ENCODE measurements at regions not wholly inside any gene's neighbourhood (a gene's known extent, or its start where the extent isn't known, plus 50 kb on each side); places are given as distances from the start of the nearest gene placed in this dataset.
A peak's percentile ranks its signal among the peaks of the same experiment; 100 is the strongest.

DNA sequence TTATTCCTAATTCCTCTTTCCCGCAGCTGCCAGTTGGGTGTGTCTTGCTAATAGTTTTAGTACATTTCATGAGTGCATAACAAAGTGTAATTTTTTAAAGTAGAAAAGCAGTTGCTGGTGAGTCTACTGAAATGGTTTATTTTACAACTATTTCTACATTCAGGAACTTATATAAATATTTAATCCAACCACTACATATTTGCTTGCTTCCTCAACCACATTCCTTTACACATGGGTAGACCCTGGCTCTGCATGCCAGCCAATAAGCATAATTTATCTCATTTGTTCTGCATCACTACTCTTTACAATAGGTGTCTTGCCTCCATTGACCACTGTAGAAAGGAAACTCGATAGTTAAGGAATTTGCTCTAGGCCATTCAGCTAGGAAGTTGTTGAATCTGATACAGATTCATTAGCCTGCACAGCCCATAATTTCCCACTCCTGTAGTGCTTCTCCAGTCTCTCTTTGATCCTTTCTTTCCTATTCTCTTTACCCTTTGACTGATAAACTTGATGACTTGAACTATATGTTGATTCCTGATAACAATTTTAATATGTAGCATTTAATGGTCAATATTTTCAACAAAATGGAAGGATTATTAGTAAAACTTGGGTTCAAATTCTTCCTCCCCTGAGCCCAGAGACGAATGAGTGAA is 342.5 kb upstream of the ACTBL2 start:
- DNase-seq, result no peak

DNA sequence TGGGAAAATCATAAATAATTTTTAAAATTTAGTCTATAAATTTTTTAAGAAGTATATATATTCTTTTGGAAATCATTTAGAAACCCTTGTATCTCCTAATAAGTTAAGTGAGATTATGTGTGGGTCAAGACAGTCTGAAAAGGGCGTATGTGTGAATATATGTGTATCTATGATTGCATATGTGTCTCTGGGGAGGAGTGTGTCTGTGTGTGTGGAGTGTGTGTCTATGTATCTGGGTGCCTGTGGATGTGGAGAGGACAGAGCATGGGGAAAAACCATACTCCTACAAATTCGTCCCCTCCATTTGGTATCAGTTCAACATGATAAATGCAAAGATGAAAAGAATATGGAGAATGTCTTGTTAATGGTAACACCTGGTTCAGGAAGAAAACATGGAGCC is 342.0 kb upstream of the ACTBL2 start:
- no peak for DNase-seq

DNA sequence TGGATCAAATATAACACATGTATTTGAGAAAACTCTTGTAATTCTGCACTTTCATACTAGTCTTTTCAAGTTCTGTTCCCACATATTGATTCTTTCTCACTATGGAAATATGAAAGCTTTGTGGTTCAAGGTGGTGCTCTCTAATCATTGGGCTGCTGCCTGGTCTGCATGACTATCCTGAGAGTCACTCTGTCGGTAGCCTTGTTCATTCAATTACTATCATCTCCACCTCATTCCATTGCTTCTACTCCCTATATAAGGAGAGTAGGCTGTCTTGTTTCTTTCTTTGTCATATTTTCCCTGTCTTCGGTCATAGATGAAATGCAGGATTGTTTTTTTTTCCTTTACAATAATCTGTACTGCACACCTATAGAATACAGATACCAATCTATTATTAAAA is 341.4 kb upstream of the ACTBL2 start:
- no peak for DNase-seq

DNA sequence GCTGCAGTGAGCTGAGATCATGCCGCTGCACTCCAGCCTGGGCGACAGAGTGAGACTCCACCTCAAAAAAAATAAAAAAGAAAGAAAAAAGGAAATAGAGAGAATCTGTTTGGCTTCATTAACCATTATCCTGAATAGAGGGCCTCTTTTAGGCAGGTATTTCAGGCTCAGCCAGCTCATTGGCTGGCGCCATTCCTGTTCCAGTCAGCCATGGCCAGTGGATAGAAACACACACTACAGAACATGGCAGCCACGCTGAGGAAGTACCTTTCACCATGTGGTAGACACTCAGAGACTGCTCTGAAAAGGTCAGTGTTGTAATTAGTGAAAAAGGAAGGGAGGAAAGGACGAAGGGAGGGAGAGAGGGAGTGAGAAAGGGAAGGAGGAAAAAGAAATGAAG is 340.0 kb upstream of the ACTBL2 start:
- no peak for DNase-seq

DNA sequence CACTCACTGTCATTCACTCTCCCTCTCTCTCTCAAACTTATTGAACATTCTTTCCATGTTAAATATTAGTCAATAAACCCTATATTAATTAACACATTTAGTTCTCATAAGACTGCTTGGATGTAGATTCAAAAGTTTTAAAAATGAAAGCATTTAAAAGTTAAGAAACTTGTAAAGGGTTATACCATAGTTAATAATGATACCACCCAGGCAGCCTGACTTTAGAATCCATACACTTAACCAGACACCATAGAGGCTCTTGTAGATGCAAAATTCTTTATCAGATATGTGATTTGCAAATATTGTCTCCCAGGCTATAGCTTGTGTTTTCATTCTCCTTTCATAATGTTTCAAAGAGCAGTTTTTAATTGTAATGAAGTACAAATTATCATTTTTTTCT is 335.8 kb upstream of the ACTBL2 start:
- DNase-seq, result no peak

DNA sequence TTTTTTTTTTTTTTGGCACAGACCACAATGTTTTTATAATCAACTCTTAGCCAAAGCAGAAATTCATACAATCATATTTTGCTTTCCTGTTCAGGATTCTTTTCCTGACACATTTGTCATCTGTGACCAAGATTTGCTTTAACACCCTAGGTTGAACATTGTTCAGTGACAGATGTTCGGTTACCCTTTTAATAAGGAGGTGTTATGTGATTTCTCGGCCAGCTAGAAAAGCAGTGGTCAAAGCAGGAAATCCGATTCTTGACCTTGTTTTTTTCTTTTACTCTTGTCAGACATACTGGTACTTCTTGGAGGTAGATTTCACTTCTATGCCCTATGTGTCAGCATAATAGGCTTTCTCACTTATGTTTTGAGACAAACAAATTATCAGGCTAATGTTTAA is 335.3 kb upstream of the ACTBL2 start:
- no peak for DNase-seq

DNA sequence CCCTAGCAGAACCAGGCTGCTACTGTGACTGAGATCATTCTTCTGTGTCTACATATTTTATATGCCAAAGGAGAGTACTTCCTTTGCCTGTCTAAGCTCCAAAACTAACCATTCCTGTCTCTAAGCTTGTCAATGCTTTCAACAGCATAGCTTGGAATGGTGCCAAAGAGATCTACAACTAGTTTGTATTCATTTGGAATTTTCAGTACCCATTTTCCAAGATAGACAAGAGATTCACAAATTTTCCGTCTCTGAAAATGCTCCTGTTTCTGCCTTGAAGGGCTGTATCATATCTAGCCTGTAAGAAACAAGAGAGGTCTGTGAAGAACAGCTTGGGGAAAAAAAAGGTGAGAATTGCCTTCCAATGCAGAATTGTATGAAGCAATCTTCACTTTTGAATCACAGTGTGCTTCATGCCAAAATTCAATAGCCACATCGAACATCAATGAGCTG is 334.4 kb upstream of the ACTBL2 start:
- DNase-seq, result no peak

DNA sequence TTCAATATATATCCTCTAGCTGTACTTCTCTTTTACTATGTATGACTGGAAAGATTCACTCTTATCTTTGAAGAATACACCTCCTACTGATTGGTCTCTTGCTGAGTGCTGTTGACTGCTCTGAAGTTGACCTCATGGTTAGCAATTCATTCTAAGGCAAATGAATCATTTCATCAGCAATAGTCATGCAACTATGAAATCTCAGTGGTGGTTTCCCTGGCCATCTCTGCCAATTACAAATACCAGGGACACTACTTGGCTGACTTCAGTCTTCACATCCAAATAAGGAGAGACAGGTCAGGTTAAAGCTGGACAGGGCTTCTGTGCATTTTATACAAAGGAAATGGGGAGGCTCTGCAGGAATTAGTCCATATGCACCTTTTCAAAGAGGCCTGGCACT is 333.5 kb upstream of the ACTBL2 start:
- DNase-seq, result no peak

DNA sequence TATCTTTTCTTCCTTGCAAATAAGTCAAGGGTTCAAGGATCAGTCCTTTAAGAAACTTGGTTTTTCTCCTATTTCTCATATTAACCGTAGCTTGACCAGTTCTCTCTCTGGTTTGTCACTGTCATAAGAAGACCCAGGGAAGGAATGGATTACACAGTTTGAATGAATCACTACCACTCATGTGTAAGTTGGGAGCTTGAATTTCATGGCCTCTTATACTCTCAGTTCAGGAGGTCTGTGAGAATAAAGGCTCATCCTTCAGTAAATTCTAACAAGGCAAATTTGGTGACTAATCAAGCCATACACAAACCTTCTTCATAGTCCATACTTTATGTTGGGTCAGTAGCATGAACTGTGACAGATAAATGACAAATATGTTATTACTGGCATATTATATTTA is 323.1 kb upstream of the ACTBL2 start:
- no peak for DNase-seq

DNA sequence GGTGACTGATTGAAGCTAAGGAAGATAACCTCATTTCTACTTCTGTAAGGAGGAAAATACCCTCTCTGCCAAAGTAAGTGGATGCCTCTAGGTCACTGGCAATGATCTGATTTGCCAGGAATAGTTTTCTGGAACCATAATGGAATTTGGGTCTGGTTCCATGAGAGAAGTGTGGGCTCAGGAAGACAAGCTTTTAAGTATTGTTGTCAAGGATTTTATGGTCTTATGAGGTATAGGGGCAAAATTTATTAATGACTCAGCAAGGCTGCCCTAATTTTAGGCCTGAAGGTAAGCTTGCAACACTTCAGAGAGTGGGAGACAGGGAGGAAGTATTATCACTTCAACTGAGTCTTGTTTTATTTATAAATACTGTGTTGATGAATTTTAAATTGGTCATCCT is 322.6 kb upstream of the ACTBL2 start:
- no peak for DNase-seq

DNA sequence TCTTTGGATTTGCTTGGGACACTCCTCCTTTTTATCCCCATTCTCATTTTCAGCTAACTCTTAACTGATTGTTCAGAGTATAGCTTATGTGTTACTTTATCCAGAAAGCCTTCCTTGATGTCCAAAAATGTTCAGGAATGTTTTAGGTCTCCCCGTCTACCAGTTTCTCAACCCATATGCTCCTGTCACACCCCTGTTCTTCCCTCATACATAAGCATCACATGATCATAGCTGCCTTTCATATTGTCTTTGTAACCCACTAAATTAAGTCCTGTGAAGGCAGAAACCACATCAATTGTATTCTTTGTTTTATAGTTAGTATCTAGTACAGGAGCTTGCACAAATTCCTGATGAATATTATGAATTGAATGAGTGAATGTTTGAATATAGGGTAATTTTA is 321.9 kb upstream of the ACTBL2 start:
- no peak for DNase-seq

DNA sequence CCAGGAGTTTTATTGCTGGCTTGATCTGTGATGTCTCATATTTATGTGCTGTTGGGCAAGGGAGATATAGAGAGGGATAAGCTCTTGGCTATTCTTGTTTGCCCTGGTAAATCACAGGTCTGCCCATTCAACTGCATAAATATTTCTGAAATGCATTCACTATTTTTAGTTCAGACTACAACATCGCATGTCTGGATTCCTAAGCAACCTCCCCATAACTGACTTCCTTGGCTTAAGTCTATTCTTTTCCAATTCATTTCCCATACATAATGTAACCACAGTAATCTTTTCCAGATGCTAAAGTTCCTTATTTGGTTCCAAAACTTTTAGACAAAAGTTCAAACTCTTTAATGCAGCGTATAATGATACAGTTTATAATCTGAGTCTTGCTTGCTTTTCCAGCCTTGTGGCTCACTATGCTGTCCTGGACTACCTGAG is 321.4 kb upstream of the ACTBL2 start:
- no peak for DNase-seq

DNA sequence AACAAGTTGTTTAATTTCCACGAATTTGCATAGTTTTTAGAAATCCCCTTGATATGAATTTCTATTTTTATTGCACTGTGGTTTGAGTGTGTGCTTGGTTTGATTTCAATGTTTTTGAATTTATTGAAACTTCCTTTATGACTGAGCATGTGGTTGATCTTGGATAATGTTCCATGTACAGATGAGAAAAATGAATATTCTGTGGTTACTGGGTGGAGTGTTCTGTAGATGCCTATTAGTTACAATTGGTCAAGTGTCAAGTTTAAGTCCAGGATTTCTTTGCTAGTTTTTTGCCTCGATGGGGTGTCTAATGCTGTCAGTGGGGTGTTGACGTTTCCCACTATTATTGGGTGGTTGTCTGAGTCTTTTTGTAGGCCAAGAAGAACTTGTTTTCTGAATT is 319.5 kb upstream of the ACTBL2 start:
- no peak for DNase-seq

DNA sequence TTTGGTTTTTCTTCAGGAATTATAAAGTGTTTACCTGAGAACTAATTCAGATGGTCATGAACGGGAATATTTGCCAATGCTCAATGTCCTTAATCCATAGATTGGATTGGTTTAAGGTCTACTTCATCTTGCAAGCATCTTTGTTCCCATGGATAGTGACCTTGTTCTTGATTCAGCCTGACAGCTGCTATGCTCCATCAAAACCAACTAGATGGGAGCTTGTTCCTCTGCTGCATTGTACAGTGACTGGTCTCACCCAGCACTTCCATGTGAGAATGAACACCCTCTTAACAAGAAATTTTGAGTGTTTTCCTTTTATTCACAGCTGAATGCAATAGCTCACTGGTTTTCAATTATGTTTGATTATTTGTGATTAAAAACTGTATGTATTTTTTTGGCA is 312.6 kb upstream of the ACTBL2 start:
- DNase-seq, result no peak

DNA sequence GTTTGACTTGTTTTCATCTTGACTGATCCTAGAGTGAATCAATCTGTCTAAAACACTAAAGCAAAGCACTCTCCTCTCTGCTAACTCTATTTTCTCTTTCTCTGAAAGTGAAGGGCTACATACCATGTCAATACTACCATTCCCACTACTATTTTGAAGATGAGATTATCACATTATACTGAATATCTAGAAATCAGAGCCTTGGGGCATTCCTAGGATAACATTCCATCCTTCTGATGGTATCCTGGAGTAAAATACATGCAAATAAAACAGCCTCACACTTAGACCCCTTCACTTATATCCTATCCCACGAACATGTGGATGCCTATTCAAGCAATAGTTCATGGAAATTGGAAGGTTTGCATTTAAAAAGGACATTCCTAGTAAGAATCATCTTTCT is 309.3 kb upstream of the ACTBL2 start:
- no peak for DNase-seq

DNA sequence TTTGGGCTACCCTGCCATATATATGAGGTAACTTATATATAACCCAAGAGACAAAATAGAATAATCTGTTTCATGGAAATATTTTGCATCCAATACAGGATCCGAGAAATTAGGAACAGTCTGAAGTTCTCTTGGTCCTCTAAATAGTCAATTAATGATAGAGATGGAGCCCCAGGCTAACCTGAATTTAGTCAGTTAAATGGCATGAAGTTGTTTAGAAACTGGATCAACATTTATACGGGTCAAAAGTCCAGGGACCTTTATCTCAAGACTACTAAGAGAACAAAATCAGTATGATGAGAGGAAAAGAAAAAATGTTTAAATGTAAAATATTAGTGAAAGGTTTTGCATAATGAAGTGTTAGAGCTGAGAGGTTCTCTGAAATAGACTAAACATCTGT is 303.3 kb upstream of the ACTBL2 start:
- DNase-seq, result no peak

DNA sequence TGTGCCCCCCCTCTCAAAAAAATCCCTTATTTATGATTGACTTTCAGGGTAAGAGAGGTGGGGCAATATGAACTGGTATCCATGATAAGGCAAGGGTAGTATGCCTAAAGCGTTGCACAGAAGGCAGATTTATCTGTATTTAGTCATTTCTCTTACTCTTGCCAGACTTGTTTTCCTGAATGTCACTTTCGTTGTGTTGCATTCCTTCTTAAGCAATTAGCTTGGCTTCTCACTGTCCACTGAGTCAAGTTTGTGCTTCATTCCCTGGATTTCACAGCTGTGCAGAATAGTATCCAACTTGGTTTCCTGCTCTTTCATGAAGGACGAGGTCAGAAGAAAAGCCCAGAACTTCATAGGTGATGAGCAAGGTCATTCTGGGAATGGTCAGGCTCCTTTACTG is 301.5 kb upstream of the ACTBL2 start:
- DNase-seq, result no peak

DNA sequence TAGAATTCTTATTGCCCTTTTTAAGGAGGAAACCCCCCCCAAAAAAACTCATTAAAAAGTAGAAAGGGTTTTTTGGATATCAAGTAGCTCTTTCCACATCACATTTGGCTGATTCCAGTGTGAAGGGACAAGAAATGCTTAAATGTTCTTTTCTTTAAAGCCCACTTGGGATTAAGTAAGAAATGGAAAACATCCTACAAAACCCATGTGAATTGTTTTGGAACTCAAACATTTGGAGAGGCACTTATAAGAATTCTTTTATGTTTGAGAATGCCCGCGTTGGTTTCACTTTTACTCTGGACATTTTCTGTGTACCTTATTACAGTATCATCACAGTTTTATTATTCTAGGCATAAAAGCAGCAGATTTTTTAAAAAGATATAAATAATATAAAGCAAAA is 301.1 kb upstream of the ACTBL2 start:
- DNase-seq, result no peak

DNA sequence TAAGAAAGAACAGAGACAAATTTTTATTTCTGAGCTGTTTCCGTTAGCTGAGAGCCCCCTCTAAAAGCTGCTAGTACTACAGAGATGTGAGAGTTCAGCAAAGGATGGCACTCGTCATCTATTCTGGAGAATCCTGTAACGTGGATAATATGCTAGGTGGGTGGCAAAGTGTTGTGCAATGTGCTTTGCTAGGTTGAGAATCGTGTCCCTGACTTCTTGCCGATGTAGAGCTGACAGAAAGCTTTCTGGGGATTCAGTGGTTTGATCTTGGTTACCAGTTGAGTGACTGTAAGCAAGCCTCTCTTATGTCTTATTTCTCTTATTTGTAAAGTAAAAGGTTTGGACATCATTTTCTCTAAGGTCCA is 298.3 kb upstream of the ACTBL2 start:
- no peak for DNase-seq

DNA sequence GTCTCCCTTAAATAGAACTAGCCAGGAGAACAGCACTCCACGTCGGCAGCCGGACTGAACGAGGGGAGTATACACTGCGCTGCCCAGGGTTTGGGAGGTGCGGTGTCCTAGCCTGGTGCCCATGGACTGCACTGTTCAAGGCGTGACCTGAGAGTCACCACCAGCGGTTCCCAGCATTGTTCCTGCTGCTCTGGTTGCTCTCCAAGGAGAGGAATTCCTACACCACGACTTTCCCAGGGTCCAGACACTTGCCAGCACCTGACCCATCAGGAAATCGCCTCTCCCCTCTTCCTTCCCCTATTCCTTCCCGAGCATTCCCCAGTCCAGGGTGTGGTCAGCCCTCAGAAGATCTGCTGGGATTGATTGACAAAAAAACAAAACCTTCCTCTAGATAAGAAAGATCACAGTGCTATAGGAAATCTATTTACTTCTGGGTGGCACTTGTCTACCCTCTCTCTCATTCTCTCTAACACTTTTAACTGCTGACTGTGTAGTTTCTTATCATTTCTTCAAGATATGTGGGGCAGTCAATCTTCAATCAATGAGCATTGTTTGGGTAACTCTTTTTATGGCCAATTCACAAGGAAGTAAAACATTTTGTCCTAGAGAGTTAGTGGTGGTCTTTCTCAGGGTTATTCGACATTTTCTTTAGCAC is 297.8 kb upstream of the ACTBL2 start:
- no peak for DNase-seq

DNA sequence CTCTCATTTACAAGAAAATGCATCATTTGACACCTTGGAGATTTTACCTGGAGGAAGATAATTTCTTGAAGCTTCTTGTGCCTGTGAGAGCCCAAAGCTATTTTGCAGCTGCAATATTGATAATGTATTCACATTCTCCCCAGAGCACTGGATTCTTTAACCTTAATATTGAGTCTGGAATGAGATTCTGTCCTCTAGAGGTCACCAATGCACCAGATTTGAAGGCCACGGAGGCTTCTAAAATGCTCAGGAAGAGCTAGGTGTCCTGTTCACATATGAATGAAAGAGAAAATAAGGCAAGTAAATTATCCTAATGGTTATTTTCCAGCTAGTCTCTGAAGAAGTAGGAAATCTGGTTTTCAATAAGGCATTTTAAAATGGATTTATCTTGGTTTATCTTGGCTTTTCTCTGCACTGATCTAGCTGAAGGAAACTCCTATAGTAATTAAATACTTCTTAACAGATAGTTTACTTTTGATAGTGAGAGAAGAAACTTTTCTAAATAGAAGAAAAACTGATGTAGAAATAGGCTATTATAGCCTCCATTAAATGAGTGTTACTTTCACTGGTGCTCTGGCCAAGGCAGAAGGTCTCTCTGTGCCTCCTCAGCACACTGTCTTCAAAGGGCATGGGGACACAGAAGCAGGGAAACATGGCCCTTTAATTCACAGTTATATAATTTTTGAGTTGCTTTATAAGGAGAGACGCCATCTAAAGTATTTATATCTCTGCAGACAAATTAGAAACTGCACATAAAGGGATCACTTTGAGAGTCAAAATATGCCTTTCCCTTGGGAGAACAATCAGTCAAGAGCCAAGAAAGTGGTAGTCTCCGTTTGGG is 297.0 kb upstream of the ACTBL2 start:
- peak; percentile 20 to 60 for DNase-seq

DNA sequence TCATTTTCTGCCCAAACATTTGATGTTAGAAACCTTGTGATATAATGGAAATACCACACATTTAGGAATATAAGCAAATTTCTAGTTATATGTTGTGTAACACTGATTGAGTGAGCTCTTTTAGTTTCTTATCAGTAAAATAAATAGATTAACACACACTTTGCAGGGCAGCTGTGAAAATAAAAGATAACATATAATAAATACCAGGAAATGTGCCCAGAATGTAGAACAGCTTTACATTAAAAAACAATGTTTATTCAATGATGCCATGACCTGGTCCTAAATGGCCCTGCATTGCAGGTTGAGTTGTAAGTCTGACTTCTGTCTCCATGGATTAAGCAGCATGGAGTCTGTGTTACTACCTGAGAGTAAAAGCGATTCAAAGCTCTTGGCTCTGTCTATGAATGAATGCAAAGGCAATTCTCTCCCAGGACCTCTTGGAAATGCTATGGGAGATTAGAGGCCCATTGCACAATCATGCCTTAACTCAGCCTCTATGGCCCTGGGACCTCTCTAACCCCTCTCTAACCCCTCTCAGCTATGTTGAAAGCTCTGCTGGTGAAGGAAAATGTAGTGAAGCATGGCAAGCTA is 296.0 kb upstream of the ACTBL2 start:
- DNase-seq, result no peak

DNA sequence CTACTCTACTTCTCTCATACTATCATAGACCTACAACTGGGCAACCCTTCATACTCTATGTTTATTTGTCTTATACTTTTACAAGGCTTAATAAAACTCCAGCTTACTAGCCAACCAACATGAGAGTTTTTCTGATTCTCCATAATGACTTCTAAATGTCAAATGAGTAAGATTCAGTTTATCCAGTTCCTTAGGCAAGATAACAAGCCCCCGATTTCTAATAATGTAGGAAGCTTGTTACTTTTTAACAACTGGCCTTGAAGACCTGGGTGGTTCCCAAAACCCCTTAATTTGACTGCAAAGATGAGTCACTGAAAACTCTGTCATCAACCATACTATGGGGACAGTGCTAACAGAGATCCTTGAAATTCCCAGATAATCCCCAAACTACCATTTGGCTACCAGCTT is 294.6 kb upstream of the ACTBL2 start:
- DNase-seq, result no peak

DNA sequence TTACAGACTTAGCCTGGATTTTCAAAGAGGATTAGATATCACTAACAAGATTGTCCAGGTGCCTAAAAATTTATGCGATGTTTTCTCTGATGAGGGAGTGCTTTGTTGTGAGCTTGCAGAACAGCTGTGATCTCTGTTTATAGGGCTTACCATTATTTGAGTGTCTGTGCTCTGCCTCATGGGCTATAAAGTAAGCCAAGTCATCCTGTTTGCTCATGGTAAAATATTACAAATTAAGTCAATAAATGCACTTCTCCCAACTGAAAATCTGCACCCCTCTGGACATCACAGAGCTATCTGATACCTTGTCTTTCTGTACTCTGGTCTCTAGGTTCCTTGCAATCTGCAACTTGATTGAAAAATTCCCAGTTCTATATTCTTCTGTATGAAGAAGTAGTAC is 293.4 kb upstream of the ACTBL2 start:
- no peak for DNase-seq

Data from NCI-H2081 (cell line).